Epithelial cell of prostate (primary cell): ENCODE measurements at regions not wholly inside any gene's neighbourhood (a gene's known extent, or its start where the extent isn't known, plus 50 kb on each side); places are given as distances from the start of the nearest gene placed in this dataset.
"Not testable (repeated sequence)": the region's sequence is repeated elsewhere in the genome, so short reads cannot be mapped to it uniquely, and the experiment has no call there.

Experiments used
- DNase-seq: peaks from one replicate; pipeline ENCODE4 v3.0.0-alpha.2; 2011; ENCODE audit warnings: low read depth, low spot score
- H3K27ac ChIP-seq: fragments of 450-650 bp; 2 replicates; pipeline ENCODE4 v1.5.1; 2017; ENCODE audit warnings: mild to moderate bottlenecking

DNA sequence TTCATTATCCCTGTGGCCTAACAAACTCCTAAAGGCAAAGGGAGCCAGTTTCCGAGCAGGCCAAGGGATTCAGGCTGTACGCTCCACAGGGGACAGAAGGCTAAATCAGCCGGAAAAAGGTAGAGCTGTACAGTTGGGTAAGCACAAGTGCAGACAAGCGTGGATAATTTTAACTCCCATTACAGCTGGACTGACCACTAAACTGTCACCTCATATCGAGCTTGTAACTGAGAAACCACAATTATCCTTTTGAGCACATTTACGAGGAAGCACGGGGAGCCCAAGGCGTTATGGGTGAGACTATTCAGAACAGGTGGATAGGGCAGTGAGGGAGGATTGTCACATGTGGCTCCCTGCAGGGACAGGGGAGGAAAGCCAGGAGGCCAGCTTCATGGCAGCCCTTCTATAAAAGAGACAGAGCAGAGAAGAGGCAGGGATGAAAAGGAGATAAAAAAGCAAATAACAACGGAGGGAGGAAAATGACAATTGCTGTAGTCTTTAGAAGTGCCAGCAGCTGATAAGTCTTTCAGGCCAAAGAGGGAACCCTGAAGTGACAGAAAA is 288.0 kb downstream of the FGFR2 start:
- DNase-seq: no peak
- H3K27ac ChIP-seq: peak overlapping the region; percentile 75

GRCh38 chr10:121311812-121312443 is 286.3 kb downstream of the FGFR2 start:
- H3K27ac ChIP-seq: peak overlapping the region; percentile 86
- DNase-seq: no peak

DNA sequence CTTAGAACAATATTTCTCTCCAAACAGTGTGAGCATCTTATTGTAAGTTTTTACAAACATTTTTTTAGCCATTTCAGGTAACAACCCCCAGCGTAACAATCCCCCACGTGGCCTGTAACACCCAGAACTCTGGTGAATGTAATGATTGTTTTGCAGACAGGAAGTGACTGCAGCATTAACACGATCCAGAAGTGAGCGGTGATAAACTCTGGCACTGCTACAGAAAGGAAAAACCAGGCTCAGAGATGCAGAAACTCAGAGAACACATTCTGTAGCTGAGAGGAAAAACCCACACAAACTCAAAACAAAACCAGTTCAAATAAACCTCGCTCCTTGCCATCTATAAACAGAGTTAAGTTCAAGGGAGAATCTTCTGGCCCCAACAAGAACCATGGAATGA is 285.7 kb downstream of the FGFR2 start:
- DNase-seq: no peak
- peak overlapping the region; percentile 86 for H3K27ac ChIP-seq

DNA sequence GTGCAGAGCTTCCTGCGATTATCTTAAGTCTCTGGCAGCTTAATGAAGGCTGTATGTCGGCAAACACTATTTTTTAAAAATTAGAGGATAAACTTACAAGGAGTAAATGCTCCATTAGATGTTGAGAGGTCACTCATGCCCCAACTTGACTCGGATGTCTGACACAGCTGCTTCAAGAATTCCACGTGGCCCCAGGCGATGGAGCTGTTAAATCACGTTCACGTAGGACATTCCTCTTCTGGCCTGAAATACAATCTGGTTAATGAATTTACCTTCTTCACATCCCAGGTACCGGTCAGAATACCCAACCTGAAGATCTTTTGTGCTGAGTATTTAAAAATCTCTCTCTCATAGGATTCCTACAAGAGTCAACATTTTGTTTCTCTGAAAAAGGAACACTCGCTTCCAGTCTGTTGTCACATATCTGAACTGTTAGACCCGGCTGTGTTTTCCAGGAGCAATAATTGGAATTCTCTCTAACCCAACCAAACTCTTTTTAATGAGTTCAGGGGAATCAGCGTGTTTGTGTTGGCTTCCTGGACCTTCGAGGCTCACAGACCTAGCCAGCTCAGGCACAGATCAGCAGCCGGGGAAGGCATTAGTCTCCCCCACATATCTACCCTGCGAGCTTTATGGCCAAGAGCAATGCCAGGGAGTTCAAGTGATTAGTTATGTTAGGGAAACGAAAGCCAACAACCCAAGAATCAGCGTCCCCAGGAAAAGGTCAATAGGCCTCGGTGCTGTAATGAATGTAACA is 284.9 kb downstream of the FGFR2 start:
- peak; percentile 73 for DNase-seq
- H3K27ac ChIP-seq: peak overlapping the region; percentile 86

GRCh38 chr10:121316432-121316831 is 281.8 kb downstream of the FGFR2 start:
- no peak overlapping the region for H3K27ac ChIP-seq
- DNase-seq: no peak

GRCh38 chr10:121317374-121317773 is 280.9 kb downstream of the FGFR2 start:
- no peak overlapping the region for H3K27ac ChIP-seq
- no peak for DNase-seq

DNA sequence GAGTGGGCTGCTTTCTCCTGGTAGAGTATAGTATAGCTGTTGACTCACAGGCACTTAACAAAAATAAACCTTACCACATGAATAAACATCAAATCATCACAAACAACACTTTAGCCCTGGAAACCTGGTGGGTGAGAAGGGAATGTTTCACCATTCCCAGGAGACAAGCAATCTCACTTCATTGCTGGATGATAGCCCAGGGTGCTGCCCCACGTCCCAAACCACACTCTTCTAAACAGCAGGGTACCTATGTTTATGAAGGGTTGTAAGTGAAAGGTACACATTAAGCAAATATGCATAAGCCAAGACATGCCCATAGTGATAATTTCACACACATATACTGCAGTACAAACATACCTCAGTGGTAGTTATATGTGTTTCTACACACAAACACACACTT is 276.2 kb downstream of the FGFR2 start:
- no peak overlapping the region for H3K27ac ChIP-seq
- DNase-seq: no peak

- DNase-seq: no peak
- peak overlapping the region; percentile 96 for H3K27ac ChIP-seq
Measured at GRCh38 chr10:121322776-121323175, 275.5 kb downstream of the FGFR2 start.

DNA sequence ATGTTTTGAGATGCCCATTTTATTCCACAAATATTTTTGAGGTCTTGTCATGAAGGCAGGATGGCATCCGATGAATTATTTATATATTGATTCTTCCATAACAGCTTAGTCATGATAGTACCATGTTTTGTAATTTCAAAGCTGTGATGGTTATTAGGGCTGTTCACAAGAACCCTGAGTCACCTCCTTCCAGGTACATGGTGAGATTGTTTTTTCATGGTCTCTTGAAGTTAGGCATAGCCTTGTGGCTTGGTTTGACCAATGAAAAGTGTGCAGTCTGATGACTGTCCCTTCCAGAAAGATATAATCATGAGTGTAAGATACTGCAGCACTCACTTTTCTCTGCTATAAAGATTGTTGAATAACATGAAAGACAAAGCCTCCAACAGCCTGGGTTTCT is 274.8 kb downstream of the FGFR2 start:
- H3K27ac ChIP-seq: peak overlapping the region; percentile 96
- peak; percentile 89 for DNase-seq

GRCh38 chr10:121324678-121325213 is 273.5 kb downstream of the FGFR2 start:
- H3K27ac ChIP-seq: peak overlapping the region; percentile 96
- DNase-seq: peak; percentile 59

GRCh38 chr10:121325490-121326231 is 272.6 kb downstream of the FGFR2 start:
- peak; percentile 83 for DNase-seq
- H3K27ac ChIP-seq: peak overlapping the region; percentile 96

- H3K27ac ChIP-seq: peak overlapping the region; percentile 96
- DNase-seq: no peak
Measured at GRCh38 chr10:121326905-121327304, 271.3 kb downstream of the FGFR2 start.

DNA sequence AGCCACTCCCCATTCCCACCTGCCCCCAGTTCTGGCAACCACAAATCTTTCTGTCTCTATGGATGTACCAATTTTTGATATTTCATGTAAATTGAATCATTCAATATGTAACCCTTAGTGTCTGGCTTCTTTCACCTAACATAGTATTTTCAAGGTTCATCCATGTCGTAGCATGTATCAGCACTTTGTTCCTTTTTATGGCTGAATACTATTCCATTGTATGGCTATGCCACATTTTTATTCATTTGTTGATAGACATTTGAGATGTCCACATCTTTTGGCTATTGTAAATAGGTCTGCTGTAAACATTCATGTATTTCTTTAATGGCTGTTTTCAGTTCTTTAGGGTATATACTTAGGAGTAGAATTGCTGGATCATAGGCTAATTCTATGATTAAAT is 270.5 kb downstream of the FGFR2 start:
- no peak overlapping the region for H3K27ac ChIP-seq
- DNase-seq: no peak

GRCh38 chr10:121329631-121330030 is 268.6 kb downstream of the FGFR2 start:
- not testable (repeated sequence) for DNase-seq, H3K27ac ChIP-seq

DNA sequence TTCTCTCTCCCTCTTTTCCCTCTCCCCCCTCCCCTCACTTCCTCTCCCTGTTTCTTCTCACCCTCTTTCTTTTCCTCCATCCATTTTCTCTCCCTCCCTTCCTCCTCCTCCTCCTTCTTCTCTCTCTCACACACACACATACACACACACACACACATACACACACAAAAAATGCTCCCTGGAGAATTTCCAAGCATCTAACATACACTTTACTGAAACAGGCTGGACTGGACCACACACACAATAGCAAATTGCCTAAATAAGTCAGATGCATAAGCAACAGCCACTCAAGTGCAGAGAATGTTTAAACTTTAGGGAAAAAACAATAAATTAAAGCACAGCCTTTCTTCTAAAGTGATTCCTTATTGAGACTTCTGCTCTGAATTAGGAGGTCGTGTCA is 267.7 kb downstream of the FGFR2 start:
- DNase-seq: no peak
- H3K27ac ChIP-seq: no peak overlapping the region

DNA sequence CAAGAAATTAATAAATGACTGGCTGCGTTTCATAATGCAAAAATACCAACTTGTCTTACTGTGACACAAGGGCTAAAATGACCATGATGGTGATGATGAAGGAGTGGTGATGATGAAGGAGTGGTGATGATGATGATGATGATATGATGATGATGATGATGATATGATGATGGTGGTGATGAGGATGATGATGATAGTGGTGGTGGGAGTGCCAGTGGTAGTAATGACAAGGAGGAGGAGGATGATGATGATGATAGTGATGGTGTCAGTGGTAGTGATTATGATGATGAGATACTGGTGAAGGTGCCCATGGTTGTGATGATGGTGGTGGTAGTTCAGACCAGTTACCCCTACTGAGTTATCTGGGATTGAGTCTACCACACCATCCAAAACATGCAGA is 265.9 kb downstream of the FGFR2 start:
- no peak for DNase-seq
- peak overlapping the region; percentile 80 for H3K27ac ChIP-seq

DNA sequence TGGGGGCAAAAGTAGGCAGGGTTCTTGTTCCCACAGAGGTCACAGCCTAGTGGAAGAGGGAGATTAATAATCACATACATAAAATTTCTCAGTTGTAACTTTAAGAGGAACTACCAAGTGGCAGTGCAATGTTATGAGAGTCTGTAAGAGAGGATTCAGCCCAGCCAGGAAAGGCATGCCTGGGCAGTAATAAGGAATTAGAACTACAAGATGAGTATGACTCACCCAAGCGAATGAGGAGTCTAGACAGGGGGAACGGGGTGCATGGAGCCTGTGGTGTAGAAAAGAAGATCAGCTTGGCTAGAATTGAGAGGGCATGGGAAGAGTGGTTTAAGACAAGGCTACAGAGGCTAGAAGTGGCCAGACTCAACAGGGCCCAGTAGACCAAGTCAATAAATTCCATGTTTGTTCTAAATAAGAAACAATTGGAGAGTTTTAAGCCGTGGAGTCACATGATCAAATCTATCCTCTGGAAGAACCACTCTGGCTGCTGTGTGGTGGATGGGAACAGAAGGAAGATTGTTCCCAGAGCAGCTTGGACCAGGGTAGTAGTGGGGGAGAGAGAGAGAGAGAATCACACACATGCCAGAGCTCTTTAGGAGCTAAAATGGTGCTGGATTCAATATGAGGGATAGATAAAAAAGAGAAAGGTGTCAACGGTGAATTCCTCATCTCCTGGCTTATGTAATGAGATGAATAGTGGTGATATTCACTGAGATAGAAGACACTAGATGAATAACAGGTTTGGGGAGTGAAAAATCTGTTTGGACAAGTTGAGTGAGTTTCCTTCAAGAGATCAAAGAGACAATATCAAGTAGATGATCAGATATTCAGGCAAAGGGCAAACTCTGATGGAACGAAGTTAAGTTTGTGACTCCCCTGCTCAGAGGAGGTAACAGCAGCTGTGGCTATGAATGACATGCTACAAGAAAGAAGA is 265.1 kb downstream of the FGFR2 start:
- no peak for DNase-seq
- H3K27ac ChIP-seq: peak overlapping the region; percentile 80

- no peak for DNase-seq
- H3K27ac ChIP-seq: no peak overlapping the region
Measured at GRCh38 chr10:121335386-121335925, 262.8 kb downstream of the FGFR2 start.

GRCh38 chr10:121337427-121337826 is 260.8 kb downstream of the FGFR2 start:
- H3K27ac ChIP-seq: no peak overlapping the region
- no peak for DNase-seq
